Kidney tubule cell (primary cell): ENCODE measurements at regions not wholly inside any gene's neighbourhood (a gene's known extent, or its start where the extent isn't known, plus 50 kb on each side); places are given as distances from the start of the nearest gene placed in this dataset.
A peak's percentile ranks its signal among the peaks of the same experiment; 100 is the strongest.

Experiments
- DNase-seq: peaks from one replicate; pipeline ENCODE4 v3.0.0-alpha.2; 2018; ENCODE audit warnings: low spot score

DNA sequence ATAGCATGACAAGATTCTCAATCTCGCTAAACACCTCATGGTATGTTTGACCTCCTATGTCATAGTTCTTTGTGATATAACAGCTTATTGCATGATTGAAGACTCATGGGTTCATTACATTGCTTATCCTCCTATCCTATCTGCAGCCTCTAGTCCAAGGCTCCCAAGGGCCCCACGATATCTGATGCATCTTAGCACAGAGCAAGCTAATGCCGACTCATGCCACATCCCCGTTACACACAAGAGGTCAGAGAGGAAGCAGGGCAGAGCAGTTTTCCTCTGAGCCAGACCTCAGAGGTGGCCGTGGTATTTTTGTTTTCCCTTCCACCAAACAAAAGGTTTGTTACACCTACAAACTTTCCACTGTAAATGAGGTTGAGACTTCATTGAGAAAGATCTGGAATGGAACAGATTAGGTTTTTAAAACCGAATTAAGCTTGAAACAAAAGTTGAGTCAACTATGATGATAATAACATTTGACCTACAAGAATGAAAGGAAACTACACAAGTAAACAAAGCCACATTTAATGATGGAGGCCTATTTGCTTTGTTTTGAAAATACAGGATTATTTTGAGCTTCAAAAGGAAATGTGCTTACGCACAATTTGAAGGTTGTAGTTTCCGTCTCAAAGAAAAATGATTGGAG is 133.9 kb upstream of the MYLIP start:
- DNase-seq, result peak; percentile 18

DNA sequence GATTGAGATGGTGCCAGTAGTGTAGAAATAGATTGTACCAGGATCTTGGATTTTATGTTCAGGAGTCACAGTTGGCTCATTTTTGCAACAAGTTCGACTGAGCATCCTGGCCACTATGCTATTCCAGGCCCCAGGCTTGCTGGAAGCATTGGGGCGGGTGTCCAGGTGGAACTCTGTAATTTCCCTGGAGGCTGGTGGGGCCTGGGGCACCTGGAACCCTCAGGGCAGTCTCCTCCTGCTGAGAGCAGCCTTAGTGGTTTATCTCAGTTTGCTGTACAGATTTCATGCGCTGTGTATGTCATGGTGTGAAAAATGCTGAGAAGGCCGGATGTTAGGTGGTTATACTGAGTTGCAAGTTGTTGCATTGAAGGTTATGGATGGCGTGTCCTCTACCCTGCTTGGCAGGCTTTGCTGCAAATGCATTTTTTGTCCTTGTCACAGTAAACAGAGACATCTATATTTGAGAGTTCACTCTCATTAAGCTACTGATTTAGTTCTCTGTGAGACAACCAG is 135.1 kb upstream of the MYLIP start:
- no peak for DNase-seq

DNA sequence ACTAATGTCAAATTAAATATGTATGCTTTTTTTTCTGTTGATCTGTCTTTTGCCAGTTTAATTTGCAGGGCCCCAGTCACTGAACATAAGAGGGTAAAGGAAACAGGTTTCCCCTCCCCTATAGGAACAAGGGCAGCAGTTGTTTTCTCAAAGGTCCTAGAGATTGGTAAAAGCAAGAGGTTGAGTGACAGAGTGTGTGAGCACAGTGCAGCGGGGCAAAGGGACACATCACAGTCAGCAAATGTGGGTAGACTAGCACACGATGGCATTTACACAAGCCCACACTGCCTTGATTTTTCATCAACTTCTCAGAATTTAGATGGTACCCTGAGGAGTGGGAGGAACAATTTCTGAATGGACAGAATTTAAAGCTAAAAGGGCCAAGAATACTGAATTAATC is 138.7 kb upstream of the MYLIP start:
- DNase-seq, result no peak

DNA sequence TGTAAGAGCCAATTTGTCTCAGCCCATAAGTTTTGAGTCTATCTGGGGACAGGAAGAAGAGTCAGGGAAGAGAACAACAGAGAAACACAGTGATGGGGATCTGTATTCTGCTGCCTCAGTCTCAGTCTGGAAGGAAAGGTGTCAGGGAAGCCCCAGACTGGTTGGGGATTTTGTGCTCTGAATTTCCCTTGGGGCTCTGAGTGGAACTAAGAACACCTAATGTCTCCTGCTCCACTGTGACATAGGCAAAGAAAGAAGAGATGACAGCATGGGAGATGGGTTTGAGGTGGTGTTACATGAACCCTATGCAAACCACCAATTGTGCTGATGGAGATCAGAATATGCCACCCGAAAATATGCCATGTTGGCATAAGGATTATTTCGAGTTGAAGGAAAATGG is 139.5 kb upstream of the MYLIP start:
- no peak for DNase-seq

DNA sequence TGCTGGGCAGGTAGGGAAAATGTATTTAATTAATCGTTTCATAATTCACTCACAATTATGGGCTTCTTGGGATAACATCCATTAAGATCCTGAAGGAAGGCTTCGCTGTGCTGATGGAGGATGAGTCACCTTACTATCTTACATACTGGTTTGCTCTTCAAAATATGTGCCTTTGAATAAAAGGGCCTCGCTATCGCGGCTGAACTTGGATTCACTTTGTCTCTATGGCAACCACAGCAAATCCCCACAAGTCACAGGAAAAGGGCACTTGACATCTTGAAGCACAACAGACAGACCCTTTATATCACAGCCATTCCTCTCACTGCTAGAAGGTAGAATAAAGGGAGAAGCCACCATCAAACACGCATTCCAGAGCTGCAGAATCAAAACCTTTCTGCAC is 141.3 kb upstream of the MYLIP start:
- DNase-seq, result no peak

DNA sequence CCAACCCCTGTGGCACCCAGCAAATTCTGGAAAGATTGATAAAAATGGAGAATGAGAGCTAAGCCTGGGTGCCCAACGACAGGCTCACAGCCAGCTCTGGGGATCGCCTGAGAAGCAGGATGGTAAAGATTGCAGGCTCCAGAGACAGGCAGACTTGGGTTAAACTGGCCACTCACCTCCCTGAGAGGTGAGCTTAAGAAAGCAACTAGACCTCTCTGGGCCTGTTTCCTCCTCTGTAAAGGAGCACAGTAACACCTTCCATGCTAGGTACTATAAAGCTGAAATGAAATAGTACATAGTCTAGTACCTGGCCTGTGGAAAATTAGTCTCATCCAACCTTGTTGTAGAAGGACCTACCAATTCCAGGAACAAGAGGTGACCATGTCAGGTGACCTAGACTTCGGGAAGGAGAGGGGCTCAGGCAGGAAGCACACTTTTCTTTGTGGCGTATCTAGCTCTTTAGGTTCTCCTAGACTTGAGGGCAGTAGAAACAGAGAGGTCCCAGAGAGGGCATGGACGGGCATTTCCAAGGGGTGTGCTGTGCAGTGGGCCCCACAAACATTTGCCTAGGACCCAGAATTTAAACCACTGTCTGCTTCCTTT is 142.8 kb upstream of the MYLIP start:
- no peak for DNase-seq

DNA sequence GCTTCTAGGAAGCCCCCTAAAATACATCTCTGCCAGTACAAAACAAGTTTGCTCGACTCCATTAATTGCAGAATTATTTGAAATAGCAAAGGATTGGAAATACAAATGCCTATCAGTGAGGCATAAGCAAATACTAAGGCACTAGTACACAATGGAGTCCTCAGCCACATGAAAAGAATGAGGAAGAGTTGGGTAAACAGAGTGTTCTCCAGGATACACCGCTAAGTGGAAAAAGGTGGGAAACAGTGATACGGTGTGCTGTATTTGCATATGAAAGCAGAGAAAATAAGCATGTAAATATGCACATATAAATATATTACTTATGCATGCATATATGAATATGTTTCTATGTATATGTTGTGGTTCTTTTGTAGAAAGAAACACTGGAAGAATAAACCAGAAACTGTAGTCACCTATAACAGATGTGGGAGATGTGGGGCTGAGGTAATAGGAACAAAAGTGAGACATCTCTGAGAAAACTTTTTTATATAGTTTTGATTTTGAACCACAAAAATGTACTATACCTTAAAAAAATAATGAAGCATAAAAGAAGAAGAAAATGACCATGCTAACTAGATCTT is 143.4 kb upstream of the MYLIP start:
- no peak for DNase-seq

DNA sequence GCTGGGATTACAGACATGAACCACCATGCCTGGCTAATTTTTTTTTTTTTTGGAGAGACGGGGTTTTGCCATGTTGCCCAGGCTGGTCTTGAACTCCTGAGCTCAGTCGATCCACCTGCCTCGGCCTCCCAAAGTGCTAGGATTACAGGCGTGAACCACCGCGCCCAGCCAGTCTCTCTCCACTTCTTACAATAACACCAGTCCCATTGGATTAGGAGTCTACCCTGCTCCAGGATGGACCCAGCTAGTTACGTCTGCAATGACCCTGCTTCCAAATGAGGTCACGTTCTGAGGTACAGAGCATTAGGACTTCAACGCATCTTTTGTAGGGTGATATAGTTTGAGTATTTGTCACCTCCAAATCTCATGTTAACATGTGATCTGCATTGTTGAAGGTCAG is 146.9 kb upstream of the MYLIP start:
- DNase-seq, result no peak

DNA sequence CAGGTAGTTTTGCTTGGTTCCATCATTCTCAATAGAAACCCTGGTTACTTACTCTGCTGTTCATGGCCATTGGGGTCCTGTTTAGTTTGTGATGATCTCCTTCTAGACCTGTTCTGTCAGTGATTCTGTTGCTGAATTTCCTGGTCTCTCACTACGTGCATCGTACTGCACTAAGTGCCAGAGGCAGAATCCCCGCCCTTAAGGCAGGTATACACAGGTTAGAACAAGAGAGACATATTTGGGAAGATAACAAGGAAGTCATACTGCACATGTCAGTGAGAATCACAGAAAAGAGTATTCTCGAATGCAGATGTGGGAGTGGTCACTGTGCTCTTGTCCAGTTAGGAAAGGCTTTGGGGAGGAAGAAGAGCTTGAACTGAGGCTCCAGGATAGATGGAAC is 148.1 kb upstream of the MYLIP start:
- DNase-seq, result no peak

DNA sequence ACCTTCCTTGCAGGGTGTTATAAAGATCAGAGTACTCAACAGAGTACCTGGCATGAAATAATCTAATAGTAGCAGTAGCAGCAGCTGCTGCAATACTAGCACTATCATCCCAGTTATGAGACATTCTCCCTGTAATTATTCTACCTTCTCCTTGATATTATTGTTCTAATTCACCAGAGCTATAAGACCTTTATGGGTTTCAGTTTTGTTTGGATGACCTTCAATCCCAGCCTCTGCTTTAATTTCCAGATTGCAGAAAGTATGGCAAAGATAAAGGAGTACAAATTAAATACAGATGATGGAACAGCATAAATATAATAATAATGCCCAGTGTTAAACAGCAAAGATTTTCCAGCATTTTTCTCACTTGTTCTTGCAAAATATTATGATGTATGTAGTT is 150.5 kb upstream of the MYLIP start:
- no peak for DNase-seq

DNA sequence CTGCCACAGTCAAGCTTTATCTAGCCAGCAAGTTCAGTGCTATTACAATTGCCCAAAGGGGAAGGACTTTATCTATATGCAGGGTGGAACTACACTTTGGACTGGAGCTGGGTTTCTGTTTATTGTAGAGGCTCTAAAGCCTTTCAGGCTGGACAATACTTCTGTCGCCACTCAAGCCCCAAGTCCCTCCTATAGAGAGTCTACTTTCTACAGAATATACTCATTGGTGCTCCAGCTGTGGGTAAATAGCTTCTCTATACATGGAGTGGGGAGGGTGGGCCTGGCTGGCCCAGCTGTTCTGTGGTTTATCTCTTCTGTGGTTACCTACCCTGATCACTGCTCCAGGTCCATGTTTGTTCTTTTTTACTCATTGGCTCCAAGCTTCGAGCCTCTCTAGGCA is 151.8 kb upstream of the MYLIP start:
- DNase-seq, result no peak

DNA sequence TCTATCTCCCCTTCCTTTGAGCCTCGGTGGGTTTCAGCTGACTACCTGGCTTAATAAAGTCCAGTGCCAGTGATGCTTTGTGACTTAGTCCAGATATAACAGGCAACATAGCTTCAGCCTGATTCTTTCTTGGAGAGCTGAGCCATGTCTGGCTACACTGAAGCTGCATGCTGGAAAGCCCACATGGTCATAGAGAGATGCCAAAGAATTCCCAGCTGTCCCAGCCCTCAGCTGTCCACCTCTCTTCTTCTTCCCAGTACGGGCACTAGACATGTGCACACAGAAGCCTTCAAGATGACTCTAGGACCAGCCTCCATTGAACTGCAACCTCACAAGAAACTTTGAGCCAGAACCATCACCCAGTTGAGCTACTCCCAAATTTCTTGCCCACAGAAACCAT is 154.1 kb upstream of the MYLIP start:
- DNase-seq, result no peak

DNA sequence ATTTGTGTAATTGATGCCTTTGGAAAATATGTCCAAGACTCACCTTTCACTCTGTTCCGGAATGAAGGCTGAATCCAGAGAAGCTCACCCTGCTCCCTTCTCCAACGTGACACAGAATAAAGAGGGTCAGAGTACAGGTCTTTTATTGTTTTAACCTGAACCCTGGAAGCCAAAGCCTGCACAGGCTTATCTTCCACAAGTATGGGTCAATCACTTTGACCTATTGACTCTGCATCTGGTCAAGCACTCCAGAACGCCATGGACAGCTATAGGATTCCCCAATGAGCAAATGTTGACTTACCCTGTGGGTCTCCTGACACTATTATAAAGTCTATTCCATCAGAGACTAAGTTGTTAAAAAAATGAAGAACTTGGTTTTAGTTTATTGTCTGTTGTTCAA is 158.4 kb upstream of the MYLIP start:
- no peak for DNase-seq

DNA sequence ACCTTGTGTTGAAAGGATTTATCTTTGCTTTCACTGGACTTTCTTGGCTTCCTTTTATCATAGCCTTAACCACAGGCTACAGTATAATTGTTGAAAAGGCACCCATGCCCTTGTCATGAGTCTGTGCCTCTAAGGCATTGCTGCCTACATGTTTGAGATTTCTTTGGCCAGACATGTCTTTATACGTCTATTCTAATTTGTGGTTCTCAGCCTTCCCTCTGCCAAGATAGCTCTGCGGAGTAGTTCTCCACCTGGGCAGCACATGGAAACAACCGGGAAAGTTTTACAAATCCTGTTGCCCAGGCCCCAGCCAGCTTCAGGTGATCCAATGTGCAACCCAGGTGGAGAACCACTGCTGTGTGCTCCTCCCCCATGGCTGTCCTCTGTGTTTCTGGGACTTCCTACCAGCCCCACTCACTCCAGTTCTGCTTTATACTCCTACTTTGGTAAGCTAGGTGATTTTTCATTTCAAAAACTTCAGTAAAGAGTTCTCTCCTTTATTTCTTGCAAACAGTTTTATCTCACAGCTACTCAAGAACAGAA is 159.6 kb upstream of the MYLIP start:
- DNase-seq, result no peak

DNA sequence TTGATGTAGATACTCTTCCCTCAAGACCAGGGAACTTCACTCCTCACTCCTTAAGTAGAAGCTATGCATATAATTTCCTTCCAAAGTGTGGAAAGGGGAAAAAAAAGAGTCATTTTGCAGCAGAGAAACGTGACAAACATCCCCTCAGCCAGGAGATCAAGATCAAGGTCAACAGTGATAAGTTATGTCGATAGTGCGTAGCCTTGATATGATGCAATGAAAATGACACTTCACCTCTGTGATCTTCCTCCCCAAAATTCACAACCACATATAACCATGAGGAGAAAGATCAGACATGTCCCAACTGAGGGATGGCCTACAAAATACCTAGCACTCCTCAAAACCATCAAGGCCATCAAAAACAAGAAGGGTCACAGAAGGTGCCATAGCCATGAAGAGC is 160.4 kb upstream of the MYLIP start:
- no peak for DNase-seq

DNA sequence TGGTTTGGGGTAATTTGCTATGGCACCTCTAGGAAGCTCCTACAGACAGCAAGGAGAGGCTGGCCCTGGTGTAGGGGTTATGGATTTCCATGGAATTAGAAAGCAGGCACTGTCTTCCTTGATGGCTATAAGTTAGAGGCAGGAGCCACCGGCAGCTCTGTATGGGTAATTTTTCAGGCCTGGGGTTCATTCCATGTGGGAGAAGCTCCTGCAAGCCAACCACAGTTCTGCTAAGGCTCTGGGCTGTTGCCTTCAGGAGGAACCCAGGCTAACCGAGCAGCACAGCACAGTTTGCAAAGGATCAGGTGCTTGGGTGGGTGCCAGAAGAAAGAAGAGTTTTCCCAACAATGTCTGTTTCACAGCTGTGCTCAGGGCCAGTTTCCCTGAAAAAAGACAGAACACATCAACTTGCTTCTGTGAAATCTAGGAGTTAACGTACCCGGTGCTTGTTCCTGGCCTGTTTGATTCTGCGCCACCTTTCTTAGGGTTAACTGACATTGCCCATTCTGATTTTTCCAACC is 162.8 kb upstream of the MYLIP start:
- DNase-seq, result no peak

DNA sequence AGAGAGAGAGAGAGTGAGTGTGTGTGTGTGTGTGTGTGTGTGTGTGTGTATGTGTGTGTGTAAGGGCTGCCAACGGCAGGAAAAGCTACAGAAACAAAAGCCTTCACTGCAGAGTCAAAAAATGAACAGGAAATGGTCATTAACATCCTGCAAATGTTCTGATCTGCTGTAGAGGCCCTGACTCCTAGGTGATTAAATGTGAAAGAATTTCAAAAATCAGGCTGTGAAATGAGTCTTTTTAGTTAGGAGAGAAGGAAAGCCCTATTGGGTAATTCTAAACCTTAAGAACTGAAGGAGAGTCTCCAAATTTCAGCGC is 166.5 kb upstream of the MYLIP start:
- peak; percentile 86 for DNase-seq

DNA sequence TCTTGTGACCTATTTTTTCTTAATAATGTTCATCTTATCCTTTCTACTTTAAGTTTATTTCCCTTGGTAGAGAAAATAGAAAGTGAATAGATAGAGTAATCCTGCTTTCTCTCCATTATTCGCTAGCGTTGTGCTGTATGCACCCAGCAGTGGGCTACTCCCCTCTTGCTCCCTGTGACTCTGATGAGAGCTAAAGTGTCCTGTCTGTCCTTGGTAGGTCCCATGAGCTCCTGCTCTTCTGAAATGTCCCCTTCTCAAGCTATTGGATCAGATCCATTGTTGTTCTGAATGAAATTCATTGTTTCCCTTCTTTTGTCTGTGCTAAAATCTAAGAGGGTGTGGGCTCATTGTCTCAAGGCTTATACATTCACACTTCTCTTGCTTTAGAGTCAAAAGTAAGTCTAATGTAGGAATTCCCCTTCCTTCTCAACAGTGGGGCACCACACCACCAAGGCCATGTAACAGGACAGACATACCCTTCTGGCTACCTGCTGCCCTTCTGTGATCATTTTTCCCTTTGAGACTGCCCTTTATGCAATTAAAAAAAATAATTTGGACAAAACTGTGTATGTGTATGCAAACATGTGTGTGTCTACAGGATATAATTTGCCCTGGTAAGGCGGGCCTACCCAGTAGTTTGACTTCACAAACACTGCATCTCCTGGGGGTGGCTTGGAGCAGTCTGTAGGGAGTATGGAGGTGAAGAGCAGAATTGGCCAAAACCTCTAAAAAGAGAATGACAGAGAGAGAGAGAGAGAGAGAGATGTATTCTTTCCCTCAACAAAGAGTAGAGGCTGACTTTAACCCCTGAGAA is 167.0 kb upstream of the MYLIP start:
- DNase-seq, result no peak

DNA sequence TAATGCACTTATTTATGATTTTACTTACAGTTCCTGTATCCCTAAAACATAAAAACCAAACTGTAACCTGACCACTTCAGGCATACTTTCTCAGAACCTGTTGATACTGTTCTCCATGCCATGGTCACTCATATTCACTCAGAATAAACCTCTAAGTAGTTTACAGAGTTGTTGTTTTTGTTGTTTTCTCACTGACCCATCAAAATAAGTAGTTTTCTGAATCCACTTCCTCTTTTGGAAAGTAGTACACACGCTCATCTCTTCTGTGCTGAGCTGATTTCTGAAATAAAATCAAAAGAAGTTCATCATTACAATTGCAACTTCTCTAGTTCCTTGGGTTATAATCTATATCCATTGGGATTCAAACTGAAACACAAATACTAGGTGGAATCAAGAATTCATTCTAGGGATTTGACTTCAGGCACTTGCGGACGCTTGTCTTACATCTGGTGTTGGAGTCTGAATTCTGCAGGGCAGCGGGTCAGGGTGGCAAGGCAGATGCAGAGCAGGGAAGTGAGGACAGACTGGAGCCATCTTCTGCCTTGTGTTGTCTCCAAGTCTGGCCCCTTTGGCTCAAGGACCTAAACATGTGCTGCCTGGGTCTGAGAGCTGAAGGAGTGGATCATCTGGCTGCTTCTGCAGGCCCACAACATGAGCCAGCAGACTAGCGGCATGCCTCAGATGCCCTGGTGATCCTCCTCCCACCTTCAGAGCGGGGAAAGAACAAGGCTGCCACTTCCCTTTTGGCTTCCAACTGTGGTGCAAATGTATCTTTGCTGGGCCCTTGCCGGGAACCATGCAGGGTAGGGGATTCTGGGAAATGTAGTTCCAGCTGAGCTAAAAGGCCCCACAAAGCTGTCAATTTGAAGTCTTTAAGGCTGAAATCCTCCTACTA is 167.9 kb upstream of the MYLIP start:
- DNase-seq, result no peak

DNA sequence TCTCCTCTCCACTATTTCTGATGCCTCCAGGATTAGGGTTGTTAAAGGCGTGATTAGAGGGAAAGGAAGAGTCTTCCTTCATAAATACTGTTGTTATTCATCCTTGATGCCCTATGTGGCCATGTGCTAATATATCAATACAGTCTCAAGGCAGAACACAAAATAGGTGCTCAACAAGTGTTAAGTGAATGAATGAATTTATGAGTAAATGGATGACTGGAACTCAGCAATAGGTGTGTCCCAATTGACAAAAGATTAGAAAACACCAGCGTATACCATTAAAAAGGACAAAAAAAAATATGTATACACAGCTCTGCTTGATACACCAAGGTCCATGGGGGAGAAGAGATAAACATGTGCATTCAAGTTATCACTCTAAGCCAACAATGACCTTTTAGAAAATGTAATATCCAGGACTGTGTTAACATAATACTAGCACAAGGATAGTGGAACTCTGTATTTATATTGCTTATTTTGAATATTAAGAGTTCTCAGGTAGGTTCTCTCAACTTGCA is 171.2 kb upstream of the MYLIP start:
- DNase-seq, result no peak
